Pons (tissue), 1 donor: ENCODE measurements at regions not wholly inside any gene's neighbourhood (a gene's known extent, or its start where the extent isn't known, plus 50 kb on each side); places are given as distances from the start of the nearest gene placed in this dataset.
"Not testable (repeated sequence)": the region's sequence is repeated elsewhere in the genome, so short reads cannot be mapped to it uniquely, and the experiment has no call there.

Source experiments
- DNase-seq: peaks from one replicate; pipeline ENCODE4 v3.0.0-alpha.2; 2016; ENCODE audit warnings: low spot score

DNA sequence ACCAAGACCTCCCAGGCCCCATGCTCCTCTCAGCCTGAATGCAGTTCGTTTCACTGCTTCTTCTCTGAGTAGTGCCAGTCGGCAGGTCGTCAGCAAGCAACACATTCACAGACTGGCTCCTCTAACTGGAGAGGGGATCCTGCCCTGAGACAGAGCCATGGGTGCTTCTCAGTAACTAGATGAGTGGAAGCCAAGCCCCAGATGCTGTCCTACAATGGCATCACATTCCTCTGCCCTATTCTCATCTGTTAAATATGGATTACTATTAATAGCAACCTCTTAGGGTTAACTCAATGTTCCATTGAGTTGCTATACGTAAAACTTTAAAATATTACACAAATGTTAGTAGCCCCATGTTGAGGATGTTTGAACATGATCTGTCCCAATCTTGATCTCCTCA, 84.2 kb upstream of the S1PR1 start:
- DNase-seq: no peak

DNA sequence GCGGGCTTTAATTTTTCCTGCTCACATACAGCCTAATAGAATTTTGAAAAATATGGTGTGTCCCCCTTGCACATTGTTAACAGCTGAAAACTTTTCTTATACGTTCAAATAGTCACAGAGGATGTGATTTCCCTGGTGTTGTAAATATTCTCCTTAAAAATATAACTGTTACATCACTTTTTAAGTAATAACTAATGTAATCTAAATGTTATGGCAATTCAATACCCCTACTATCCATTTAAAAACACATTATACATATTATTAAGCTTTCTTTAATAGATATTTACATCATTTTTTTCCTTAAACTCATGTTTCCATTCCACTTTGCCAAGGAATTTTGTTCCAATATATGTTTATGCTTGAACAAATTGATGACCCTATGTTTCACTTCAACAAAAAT, 85.5 kb upstream of the S1PR1 start:
- no peak for DNase-seq

DNA sequence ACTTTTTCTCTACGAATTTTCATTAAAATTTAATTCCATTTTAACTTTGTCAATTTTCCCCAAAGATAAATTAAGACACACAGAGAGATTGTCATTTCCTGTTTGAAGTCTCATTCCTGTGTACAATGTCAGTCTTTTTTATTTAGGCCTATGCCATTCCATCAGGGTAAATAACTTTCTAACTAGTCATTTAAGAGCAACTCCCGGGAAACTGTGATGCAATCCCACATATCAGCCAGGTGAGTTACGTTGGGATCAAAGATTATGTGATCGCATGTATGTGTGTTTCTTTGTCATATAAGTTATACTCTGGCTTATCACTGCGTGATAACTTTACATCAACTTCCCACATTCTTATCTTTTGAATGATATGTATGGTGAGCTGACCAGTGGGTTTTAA, 86.1 kb upstream of the S1PR1 start:
- no peak for DNase-seq

DNA sequence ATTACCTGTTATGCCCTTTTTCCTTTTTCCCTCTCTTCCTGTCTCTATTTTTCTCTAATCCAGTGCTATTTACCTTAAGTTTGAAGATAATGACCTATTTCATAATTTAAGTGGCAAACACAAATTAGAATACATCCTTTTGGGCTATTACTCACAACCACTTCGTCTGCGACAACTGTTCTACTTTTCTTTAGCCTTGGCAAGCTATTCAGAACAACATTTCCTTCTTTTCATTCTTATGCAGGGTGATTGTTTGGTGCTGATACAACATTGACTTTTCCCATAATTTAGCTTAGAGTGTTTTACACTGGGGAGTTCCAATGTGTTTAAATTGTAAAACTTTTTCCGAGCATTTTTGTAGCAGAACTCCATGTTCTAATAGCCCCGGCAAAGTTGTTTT, 86.6 kb upstream of the S1PR1 start:
- DNase-seq: no peak

DNA sequence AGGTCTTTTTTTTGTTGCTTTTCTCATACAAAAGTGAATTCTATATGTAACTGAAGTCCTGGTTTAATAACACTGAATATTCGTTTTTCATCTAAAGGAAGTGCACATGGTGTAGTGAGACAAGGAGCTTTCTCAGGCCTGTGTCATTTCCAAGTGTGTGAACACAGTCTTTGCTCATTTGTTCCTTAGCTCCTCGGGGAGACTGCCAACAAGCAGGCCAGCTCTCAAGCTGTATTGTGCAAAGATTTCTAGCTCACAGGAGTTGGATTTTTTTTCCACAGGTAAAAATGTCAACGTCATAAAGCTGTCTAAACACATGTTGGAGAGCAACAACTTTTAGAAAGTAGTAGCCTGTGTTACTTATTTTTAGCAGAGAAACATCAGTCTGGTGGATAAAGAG, 87.8 kb upstream of the S1PR1 start:
- DNase-seq: peak; percentile 38

DNA sequence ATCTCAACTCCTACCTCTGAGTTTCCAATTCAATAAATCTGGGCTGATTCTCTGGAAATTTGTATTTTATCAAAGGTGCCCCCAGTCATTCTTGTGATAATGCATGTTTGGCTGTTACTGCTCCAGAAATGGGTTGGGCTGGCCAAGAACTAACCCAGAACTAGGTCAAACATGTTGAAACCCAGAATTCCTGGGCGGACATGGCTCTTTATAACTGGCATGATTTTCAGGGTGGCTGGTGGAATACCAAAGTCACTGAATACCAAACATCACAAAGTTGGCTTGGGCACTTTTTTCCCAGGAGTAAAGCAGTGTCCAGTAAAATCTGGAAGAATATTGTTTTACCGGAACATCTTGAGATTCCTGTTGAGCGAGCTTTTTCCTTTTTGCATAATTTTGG, 89.4 kb upstream of the S1PR1 start:
- DNase-seq: no peak

DNA sequence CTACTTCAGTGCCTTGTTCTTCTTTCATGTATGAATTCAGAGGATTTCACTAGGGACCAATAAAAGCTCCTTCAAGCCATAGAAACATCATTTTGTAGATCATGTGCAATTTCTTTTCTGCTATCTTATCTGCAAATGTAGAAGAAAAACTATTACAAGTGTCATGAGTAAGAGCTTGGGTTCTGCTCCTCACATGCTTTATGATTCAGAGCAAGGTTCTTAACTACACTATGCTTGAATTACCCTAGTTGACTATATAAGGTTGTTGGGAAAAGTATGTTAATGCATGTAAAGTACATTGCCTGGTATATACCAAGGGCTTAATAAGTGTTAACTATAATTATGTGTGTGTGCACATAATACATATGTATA, 91.4 kb upstream of the S1PR1 start:
- DNase-seq: no peak

DNA sequence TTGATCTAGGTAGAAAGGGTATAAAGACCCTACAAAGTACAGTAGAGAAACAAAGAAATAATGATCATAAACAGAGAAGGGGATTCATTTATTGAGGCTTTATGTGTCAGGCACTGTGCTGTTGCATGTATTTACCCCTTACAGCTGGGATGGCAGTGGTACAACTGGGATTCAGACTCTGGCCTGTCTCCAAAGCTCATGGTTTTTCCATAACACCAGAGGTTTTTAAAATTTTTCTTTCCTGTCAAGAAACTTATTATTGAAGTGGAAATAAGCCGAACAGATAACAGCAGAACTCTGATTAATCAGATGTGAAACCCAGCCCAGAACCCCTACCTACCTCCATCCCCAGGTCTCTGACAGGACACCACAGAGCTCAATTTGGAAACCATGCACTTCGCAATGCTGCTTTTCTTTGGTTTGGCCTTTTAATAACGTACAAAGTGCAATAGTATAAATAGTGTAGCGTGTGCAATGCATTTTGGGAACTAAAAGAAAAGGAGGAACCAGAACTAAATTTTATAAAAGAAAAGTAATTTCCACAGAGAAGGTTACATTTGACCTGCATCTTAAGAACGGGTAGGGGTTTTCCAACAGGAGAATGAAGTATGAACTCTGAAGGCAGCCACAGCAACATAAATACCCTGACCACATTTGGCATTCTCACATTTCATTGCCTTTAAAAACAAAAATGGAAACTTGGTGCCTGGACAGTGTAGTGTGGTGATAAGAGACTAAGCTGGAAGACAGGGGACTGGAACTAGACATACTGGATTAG, 92.0 kb upstream of the S1PR1 start:
- no peak for DNase-seq

DNA sequence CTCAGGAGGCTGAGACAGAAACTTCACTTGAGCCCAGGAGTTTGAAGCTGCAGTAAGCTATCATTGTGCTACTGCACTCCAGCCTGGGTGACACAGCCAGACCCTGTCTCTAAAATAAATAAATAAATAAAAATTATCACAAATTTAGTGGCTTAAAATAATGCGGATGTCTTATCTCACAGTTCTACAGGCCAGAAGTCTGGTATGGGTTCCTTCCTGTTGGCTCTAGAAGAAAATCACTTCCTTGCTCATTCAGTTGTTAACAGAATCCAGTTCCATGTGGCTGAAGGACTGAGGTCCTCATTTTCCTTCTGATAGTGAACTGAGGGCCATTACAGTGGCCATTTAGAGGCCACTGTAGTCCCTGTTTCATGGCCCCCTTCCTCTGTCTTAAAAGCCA, 94.6 kb upstream of the S1PR1 start:
- DNase-seq: no peak

DNA sequence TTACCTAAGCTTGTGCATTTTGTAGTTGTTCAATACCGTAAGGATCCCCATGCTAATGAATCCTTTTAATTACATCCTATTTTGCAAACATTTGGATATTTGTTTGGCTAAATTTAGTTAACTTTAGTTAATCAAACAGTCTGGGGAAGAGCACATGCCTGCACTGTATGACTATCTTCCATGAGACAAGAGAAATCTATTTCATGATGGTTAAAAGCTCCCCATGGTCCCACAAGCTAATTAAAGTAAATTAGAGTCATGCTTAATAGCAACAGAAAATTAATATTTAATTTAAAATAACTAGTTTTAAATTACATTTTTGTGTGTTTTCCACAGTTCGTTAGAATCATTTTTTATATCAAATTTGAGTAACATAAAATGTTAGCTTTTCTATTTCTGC, 95.4 kb upstream of the S1PR1 start:
- no peak for DNase-seq

DNA sequence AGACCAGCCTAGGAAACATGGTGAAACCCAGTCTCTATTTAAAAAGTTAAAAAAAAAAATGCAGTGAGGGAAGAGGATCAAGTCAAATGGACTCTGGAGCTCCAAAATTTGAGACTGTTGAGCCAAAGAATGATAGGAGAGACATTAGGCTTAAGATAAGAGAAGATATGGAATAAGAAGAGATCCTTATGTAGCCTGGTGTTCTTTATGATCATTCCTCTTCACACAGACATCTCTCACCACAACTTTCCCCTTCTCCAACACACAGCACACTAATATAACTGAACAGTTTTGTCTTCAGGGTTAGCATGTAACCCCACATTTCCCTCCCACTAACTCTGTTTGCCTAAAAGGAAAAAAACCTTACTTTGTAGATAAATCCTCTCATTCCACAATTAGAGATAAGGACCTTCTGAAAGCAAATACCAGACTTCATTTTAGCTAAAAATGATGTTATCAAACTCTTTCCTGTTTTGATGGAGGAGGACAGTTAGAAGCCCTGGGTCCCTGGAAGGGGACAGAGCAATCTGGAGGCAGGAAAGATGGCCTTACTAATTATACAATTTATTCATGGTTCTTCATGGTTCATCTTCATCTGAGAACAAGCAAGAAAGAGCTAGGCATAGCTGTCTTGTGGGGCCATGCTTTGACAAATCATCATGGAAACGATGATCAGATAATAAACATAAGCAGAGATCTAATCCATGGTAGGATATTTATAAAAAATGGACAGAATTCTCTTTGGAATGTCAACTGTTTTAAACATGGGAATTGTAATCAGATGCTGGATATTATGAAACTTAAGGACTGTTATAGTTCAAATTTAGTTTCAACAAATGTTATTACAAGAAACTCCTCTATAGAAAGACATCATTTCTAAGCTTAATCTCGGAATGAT, 96.7 kb upstream of the S1PR1 start:
- DNase-seq: no peak

DNA sequence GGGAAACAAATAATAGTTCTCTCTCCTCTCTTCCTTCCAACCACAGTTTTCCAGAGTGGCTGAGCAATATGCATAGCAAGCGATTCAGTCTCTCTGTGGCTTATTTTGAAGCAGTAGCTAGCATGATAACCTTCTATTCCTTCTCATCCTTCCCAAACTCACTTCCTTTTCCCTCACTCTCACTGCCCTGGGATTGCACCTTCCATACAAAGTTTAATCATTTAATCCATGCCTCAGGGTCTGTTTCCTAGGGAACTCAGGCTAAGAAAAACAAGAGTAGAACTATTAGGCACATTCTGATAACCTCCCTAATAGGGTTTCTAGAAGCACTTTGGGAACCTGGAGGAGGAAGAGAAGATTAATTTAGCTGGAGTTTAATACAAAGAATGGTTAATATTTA, 97.7 kb upstream of the S1PR1 start:
- DNase-seq: no peak

DNA sequence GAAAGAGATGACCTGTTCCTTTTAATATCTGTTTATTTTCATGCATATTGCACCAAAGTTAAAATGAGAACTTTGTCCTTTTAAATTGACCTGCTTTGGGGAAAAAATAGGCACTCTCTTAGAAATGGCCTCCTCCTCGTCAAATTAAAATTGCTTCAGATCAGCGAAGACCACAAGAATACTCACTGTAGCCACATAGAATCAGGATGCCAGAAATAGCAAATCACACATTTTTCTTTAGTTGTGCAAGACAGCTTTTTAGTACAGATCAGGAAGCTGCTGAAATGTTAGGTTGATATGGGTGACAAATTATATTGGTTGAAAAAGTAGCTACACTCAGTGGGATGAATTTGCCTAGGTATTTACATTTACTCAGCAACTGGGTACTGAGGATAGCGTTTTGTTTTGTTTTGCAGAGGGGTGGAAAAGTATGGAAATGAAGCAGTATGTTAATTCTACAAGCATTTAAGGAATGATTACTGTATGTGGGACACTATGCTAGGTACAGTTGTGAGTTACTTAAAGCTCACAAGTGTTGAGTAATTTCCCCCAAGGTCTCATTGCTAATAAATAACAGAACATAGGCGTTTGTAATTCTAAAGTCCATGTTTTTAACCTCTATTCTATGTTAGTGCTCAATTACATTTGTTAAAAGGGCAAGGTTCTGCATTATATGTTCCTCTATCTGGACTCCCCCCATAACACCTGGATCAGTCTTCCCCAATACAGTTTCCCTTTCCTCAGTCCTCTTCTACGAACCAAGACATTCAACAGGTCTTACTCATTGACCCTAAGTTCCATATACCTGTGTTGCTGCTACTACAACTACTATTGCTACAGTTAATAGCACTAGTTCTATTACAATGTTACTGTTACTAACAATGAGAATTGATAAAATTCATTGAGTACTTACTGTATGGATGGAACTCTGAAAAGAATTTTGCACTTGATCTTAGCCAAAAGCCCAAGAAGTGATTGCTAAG, 99.4 kb upstream of the S1PR1 start:
- no peak for DNase-seq

DNA sequence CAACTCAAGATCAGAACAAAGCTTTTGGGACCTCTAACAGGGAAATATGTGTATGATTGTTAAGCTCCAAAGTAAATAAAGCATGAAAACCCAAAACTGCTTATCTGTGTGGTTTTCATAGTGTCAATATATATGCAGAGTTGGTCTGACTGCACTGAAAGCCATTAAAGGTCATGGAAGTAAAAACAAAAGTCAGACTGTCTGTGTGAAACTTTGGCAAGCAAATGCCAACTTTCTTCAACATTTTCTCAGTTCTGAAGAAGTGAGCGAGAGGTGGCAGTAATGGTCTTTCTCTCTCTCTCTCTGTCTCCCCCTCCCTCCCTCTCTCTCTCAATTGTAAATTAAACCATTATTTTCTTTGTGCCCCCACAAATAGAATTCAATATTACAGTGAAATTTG, 100.1 kb upstream of the S1PR1 start:
- DNase-seq: peak; percentile 25

DNA sequence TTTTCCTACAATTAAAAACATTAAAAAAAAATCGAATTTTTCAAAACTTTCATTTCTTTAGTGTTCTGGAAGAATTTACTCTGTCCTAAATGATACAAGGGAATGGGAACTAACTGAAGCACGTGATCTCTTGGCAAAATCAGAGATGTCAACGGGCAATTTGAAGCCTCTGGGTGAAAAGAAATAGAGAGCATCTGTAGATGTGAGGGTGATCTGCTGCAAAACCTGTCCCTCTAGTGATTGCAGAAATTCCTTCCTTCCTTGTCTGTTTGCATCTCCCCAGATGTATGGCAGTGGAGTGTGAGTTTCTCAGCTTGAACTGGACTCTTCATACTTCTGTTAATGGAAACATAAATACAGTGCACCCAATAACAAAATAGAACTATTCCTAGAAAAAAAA, 100.5 kb upstream of the S1PR1 start:
- DNase-seq: no peak

DNA sequence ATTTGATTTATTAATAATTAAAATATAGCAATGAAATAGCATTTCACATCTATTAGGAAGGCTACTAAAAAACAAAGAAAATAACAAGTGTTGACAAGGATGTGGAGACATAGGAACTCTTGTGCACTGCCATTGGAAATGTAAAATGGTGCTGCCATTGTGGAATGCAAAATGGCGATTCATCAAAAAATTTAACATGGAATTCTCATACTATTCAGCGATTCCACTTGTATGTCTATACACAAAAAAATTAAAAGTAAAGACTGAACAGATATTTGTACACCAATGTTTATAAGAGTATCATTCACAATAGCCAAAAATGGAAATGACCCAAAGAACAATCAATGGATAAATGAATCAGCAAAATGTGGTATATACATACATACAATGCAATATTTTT, 101.3 kb upstream of the S1PR1 start:
- DNase-seq: no peak

DNA sequence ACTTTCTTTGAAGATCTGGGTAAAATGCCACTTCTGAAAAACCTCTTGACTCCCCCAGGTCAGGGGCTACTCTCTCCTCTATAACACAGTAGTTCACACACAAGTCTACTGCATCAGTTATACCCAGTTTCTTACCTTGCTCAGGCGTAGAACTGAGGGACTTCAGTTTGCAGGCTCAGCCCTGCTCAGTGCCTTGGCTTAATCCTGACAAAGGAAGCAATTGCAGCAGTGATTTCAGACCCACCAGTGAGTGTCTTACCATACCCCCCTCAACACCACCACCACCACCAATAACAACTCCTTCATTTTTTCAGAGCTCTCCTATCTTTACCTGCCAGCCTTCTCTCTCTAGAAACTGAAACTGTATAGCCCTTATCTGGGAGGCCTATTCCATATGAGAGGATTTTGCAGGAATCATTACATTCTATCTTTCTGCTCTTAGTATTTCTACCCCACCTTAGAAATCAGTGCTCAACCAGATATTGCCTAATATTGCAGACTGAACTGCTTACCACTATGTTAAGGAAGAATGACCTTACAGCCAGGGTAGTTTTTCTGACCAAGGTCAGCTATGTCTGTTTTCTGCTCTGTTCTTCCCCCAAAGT, 105.5 kb upstream of the S1PR1 start:
- DNase-seq: no peak

DNA sequence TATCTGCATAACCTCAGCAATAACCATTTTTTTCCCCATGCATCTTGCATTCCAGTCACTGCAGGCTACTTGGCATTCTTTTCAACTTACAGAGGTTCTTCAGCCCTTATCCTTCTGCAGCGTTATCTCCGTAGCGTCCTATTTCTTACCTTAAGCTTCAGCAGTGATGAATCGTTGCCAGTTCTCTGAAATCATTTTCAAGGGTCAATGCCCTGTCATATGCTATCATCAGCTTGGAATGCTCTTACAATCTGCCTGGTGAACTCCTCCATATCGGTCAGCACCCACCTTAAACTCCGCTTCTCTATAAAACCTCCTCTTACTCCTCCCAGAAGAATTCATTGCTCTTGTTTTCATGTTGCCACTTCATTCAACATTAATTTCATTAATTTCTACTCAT, 105.1 kb upstream of the DPH5 start:
- DNase-seq: no peak

DNA sequence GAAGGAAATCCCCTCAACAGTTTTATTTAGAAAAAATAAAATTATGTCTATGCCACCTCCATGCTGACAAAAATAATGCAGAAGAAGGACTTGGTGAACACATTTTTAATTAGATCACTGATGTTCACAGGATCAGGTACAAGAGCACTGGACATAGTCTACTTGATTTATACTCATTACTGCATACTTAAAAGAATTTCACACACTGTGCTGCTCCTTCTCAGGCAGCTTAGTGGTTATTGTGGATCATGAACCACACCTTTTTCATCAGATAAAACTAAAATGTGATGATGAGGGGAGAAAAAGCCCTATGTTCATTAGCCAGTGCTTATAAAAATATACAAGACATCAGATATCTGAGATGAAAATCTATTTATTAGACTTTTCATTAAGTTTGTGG, 103.3 kb upstream of the DPH5 start:
- DNase-seq: no peak

DNA sequence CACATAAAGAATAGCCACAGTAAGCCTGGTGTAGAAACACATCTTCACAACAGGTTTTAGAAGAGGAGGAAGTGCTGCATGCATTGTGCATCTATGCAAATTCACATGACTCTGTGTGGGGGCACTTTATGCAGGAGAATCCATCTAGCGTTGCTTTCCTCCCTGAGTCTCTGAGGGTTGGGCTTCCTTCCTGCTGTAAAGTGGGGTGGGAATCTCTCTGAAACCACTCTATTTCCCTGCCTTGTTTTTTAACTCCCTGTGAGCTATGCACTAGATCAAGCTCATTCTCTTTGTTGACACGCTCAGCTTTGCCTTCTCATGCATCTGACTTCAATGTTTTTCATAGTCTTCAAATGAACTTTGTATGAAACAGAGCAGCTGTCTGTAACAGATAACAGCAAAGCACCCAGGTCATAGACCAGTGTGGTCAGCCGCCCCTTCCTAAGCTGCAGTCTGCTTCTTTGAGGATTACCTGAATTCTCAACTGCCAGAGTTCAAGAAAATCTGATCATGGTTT, 102.7 kb upstream of the DPH5 start:
- no peak for DNase-seq

DNA sequence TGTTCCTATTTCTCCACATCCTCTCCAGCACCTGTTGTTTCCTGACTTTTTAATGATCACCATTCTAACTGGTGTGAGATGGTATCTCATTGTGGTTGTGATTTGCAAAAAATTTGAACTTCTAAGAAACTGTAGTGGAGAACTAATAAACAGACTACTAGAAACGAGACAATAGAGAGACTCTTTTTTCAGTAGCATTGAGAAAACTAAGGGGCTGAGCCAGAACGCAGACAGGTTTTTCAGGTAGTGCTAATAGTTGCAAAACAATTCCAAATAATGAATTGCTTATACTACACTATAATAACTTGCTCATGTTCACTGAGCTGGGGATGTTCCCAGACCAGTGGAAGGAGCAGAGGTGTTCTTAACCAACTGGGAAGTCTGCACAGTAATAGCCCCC, 98.8 kb upstream of the DPH5 start:
- DNase-seq: no peak

DNA sequence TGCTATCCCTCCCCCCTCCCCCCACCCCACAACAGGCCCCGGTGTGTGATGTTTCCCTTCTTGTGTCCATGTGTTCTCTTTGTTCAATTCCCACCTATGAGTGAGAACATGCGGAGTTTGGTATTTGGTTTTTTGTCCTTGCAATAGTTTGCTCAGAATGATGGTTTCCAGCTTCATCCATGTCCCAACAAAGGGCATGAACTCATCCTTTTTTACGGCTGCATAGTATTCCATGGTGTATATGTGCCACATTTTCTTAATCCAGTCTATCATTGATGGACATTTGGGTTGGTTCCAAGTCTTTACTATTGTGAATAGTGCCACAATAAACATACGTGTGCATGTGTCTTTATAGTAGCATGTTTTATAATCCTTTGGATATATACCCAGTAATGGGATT, 98.3 kb upstream of the DPH5 start:
- not testable (repeated sequence) for DNase-seq
